ENCODE measurements at regions not wholly inside any gene's neighbourhood (a gene's known extent, or its start where the extent isn't known, plus 50 kb on each side); places are given as distances from the start of the nearest gene placed in this dataset. TPM values are rescaled to one million over a fixed set of nuclear protein-coding genes. Genes with fewer than 3 reads are reported as not detected.

Small RNAs in the stretch of these regions (small RNA-seq; reads per million reads assigned to genes)
- gene AL162376.1 (ENCODE audit: low replicate concordance) (not detected), gene RNU4-10P (ENCODE audit: low replicate concordance) (0.10 reads per million), gene RNY1P8 (ENCODE audit: low replicate concordance) (not detected)

Data from spinal cord (tissue), 1 donor.